HTR-8/SVneo (cell line): ENCODE measurements at regions not wholly inside any gene's neighbourhood (a gene's known extent, or its start where the extent isn't known, plus 50 kb on each side); places are given as distances from the start of the nearest gene placed in this dataset.
"Not testable (repeated sequence)": the region's sequence is repeated elsewhere in the genome, so short reads cannot be mapped to it uniquely, and the experiment has no call there.

Experiments used
- DNase-seq: peaks from one replicate; pipeline ENCODE4 v3.0.0; 2011; ENCODE audit warnings: low spot score, mixed read lengths; ENCODE audit not compliant: insufficient read length
- FAIRE-seq: peaks from 2 replicates; lab custom pipeline; 2011; peaks lifted over from hg19 to GRCh38; lab: Jason Lieb, UNC

DNA sequence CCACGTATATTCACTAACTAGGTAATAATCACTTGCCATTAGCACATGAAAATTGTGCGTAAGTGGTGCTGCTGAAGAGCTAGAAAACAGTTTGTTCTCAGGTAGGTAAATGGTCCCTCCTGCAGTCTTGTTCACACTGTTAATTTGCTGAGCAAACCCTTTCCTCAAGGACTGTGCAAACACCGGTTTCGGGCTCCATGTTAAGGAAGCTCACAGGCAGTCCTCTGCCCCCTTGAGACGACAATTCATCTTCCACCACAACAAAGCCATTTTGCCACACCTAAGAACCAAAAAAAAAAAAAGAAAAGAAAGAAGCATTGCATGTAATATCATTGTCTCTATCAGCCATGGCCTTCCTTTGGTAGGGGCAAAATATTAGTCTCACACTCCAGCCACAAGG lies 193.9 kb downstream of the BCL11A start:
- DNase-seq, result no peak
- FAIRE-seq, result no peak

GRCh38 chr2:60358476-60358875 lies 195.0 kb downstream of the BCL11A start:
- FAIRE-seq (no peak), DNase-seq (no peak)

- FAIRE-seq, result no peak
- DNase-seq, result no peak
These were observed 195.5 kb downstream of the BCL11A start for GRCh38 chr2:60357996-60358395.

GRCh38 chr2:60356346-60356745 lies 197.1 kb downstream of the BCL11A start:
- no peak for DNase-seq
- no peak for FAIRE-seq

DNA sequence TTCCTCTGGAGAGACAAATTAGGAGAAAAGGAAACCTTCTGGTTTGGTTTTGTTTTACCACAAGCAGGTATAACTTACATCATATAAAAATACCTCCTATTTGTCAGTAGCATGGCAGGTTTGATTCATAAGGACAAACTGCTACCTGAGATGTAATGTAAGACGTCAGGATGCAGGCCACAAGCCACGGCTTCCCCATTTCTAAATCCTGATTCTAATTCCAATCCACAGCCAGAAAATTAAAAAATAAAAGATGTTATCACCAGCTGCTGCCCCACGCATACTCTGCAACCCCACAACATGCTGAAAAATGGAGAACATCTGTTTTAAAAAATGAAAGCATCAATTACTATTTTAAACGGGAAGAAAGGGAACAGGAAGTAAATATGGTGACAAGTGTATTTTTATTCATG lies 197.6 kb downstream of the BCL11A start:
- FAIRE-seq, result no peak

DNA sequence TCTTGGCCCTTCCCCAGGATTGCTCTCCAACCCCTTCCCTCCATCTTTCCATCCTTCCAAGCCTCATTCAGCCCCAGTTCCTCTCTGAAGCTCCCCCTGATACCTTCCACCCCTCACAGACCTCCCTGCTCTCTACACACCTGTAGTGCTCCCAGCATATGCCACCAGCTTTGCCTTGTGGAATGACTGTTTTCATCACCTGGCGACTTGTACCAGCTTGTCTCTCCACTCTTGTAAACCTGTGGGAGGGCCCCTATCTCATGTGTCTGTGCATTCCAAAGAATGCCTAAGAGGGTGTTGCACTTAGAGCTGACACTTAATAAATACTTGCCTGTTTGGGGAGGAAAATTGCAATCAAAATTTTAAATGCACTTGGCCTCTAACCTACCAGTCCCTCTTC lies 198.7 kb downstream of the BCL11A start:
- no peak for DNase-seq
- FAIRE-seq, result peak; percentile 28

More for the DNA sequence above, 197.6 kb downstream of the BCL11A start:
- DNase-seq, result no peak

- no peak for FAIRE-seq
These were observed 199.6 kb downstream of the BCL11A start for GRCh38 chr2:60353863-60354262.

DNA sequence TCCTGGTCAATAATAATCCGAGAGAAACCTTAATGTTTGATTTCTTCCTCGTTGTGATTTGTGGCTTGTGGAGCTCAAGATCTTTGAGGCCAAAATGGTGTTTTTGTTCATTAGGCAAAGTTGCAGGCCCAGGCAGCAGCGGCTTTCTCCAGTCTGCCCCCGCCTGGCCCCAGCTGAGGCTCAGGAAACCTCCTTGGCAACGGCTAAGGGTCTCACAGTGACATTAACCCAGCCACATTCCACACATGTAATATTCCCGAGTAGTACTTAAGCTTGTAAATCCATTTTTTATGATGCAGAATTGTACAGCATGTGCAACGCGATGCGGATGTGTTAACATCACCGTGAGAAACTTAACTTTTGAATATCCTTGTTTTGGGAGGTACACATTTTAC lies 200.1 kb downstream of the BCL11A start:
- FAIRE-seq (no peak), DNase-seq (no peak)

More at GRCh38 chr2:60353863-60354262, 199.6 kb downstream of the BCL11A start:
- DNase-seq, result no peak

GRCh38 chr2:60352491-60353405 lies 200.7 kb downstream of the BCL11A start:
- FAIRE-seq, result peak; percentile 51

GRCh38 chr2:60351802-60352201 lies 201.7 kb downstream of the BCL11A start:
- FAIRE-seq (no peak), DNase-seq (no peak)

More at GRCh38 chr2:60352491-60353405, 200.7 kb downstream of the BCL11A start:
- no peak for DNase-seq

DNA sequence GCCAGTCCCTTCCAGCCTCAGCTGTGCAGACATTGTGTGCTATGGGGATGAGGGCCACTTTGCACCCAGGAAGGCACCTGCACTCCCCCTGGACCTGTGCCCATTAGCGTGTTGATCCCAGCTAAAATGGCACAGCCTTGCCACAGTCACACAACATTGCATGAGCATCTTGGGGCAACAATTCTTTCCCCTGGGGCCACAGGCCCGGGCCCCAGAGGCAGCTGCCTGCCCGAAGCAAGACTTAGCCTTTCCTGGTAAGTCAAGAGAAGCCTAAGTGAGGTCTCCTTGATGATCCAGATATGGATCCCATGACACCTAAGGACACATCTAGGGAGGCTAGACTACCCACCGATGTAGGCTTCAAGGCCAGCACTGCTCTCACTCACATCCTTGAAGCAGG lies 202.1 kb downstream of the BCL11A start:
- FAIRE-seq (no peak), DNase-seq (no peak)

GRCh38 chr2:60350791-60351190 lies 202.7 kb downstream of the BCL11A start:
- FAIRE-seq, result no peak

DNA sequence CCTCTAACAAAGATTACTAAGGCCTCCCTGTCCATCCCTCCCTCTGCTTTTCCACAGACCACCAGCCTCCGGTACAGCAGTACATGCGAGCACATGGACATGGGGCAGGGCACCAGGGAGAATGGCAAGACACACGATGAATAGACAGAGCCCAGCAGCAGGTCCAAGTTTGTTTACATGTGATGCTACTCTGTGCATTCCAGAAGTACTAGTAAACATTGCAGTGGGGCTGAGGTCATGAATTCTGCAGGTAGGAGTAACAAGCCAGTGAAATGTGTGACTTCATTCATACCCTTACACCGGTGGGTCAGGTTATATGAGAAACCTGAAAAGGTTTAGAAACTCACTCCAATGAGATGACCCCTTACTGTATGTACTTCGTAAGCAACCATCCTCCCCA lies 205.7 kb downstream of the BCL11A start:
- FAIRE-seq (peak; percentile 63), DNase-seq (no peak)

More at GRCh38 chr2:60350791-60351190, 202.7 kb downstream of the BCL11A start:
- no peak for DNase-seq

DNA sequence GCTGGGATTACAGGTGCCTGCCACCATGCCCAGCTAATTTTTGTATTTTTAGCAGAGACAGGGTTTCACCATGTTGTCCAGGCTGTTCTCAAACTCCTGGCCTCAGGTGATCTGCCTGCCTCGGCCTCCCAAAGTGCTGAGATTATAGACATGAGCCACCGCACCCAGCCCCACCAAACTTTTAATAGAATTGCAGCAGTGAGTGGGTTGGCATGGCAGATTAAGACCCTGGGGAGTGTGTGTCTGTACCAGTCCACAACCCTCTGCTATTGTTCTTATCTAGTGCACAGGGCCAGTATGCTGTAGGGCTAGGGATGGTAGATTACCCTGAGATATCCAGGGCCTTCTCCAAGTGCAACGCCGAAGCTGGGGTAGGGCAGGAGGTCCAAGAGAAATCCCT lies 211.0 kb downstream of the BCL11A start:
- DNase-seq, FAIRE-seq: not testable (repeated sequence)

GRCh38 chr2:60341151-60341550 lies 212.3 kb downstream of the BCL11A start:
- DNase-seq (no peak), FAIRE-seq (no peak)

- no peak for DNase-seq
- no peak for FAIRE-seq
These were observed 214.2 kb downstream of the BCL11A start for GRCh38 chr2:60339286-60339685.

DNA sequence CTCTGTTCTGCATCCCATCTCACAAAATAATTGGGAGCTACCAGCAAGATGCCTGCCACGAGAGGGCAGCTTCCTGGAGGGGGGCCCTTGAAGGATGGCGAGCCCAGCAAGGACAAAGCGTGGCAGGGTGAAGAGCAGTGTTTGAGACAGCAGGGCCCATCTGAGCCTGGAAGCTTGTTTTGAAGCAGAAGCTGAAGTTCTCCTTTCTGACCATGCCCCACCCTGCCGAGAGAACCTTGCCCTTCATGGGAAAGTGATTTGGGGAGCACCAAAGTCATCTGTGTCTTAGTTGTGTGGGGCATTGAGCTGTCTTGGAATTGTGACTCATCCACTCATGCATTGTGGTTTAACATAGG lies 216.3 kb downstream of the BCL11A start:
- no peak for FAIRE-seq
- no peak for DNase-seq

- DNase-seq, result no peak
These were observed 216.9 kb downstream of the BCL11A start for GRCh38 chr2:60336442-60337141.

DNA sequence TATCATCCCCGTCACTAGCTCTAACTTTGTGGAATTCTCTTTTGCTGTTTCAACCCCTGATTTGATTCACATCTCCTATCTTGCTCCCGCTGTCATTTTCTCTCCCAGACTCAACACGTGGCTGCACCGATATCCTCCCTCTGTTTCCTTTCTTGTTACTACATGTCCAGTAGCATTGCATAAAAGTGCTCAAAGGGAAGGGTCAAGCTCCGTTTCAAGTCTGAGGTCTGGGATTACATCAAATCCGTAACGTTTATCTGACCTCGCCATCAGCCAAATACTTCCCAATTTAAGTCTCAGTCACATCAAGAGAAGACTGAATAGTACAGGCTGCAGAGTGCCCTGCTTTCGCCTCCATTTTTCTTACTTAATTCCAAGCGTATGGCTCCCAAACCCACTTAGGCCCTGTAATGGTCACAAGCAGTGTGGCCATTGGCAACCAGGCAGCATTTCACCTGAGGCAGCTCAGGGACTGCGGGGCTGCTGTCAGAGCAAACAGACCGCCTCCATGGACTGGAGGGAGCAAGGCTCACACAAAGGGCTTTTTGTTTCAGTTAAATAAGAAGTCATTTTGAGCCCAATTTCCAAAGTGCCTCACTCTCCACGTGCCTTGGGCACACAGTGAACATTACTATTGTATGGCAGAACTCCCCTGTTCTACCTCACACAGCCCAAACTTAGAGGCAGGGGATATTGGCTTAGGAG lies 217.8 kb downstream of the BCL11A start:
- DNase-seq (no peak), FAIRE-seq (no peak)

More at GRCh38 chr2:60336442-60337141, 216.9 kb downstream of the BCL11A start:
- FAIRE-seq, result no peak

DNA sequence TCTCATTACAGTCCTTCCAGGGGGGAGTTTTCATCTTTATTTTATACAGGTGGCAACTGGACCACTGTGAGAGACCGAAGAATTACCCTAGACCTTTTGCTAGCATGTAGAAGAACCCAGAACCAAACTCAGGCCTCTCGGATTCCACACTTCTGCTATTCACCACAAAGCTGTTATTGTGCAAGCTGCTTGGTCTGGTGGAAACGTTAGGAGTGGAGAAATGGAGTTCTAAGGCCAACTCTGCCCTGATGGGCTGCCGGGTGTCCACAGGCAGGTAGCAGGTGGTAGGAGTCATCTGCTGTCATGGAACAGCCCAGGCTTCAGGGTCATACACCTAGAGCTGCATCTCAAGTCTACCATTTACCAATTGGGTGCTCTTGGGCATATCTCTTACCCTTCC lies 218.8 kb downstream of the BCL11A start:
- no peak for DNase-seq
- FAIRE-seq, result no peak

DNA sequence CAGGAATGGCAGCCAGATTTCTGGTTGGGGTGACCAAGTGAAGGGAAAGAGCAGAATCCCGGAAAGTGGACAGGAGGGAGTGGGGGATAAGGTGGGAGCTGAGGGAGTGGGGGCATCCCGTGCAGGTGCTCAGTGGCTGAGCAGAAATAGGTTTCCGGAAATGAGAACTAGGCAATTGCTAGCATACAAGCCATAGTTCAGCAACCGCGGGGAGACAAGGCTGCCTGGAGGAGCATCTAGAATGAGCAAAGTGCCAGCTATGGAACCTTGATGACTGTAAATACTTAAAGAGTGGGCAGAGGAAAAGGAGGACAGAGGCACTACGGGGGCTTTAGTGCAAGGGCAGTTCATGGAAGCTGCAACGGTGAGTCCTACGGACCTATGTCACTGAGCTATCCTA lies 220.2 kb downstream of the BCL11A start:
- DNase-seq, result no peak
- no peak for FAIRE-seq
